Mucosa of descending colon (tissue), 3 donors: ENCODE measurements at regions not wholly inside any gene's neighbourhood (a gene's known extent, or its start where the extent isn't known, plus 50 kb on each side); places are given as distances from the start of the nearest gene placed in this dataset.
"Not testable (repeated sequence)": the region's sequence is repeated elsewhere in the genome, so short reads cannot be mapped to it uniquely, and the experiment has no call there.

Experiments
- ATAC-seq: fragments of 200-7000 bp; cut with Tn5 transposase; one replicate; pipeline ENCODE4 v1.9.1; 2020; ENCODE audit warnings: mild to moderate bottlenecking, moderate library complexity
- DNase-seq, 3 donors: peaks; one replicate each; pipeline ENCODE4 v3.0.0-alpha.2; 2020
- H3K36me3 ChIP-seq: fragments of 200-600 bp; one replicate; pipeline ENCODE4 v1.8.0; 2021; ENCODE audit warnings: low read depth, mild to moderate bottlenecking
- H3K4me1 ChIP-seq: fragments of 200-600 bp; one replicate; pipeline ENCODE4 v1.8.0; 2021; ENCODE audit warnings: low read depth, mild to moderate bottlenecking
- H3K4me3 ChIP-seq: fragments of 200-600 bp; one replicate; pipeline ENCODE4 v1.8.0; 2021; ENCODE audit warnings: mild to moderate bottlenecking
- H3K9me3 ChIP-seq: fragments of 200-600 bp; one replicate; pipeline ENCODE4 v1.8.0; 2021; ENCODE audit warnings: mild to moderate bottlenecking
- CTCF ChIP-seq: fragments of 200-600 bp; IDR thresholded peaks from one replicate; pipeline ENCODE4 v1.8.0; 2022; ENCODE audit warnings: antibody characterized with exemption, mild to moderate bottlenecking
- intact Hi-C, 2 donors: fragments of 100-400 bp; cut with DNase I in 1 of 2; cut with micrococcal nuclease in 1 of 2; formaldehyde crosslinking; loops; one replicate each; pipeline versions ENCODE4 v1.11.0 to v1.11.1; 2022; cut with DNase I, micrococcal nuclease
- donor health status: DM: no; HTN: no; CAD: no; lungs with moderate emphysema.
- donor health status: DM: no; HTN: no; CAD: no.
- donor health status: DM: no; HTN: yes; CAD: no.

GRCh38 chr14:95620659-95621059 lies 65.6 kb upstream of the TCL1B start:
- no peak for TF ChIP-seq CTCF
- no peak overlapping the region for H3K4me3 ChIP-seq

GRCh38 chr14:95623195-95623594 lies 63.0 kb upstream of the TCL1B start:
- no peak overlapping the region for H3K4me3 ChIP-seq
- no peak for ATAC-seq
- DNase-seq, result no peak
- no peaks in the 10 kb centered on the region for H3K9me3 ChIP-seq
- intact Hi-C loops, result no loop called here
- H3K4me1 ChIP-seq, result no peaks in the 10 kb centered on the region
- H3K36me3 ChIP-seq, result no peaks in the 10 kb centered on the region
- TF ChIP-seq CTCF, result no peak

More at GRCh38 chr14:95620659-95621059, 65.6 kb upstream of the TCL1B start:
- intact Hi-C loops, result no loop called here
- Histone ChIP-seq H3K4me1 (no peaks in the 10 kb centered on the region), H3K9me3 (no peaks in the 10 kb centered on the region), H3K36me3 (no peaks in the 10 kb centered on the region)
- ATAC-seq (no peak), DNase-seq (no peak)

GRCh38 chr14:95625710-95626109 lies 60.5 kb upstream of the TCL1B start:
- ATAC-seq, H3K4me3 ChIP-seq, H3K4me1 ChIP-seq, intact Hi-C loops, DNase-seq, H3K36me3 ChIP-seq, H3K9me3 ChIP-seq: not testable (repeated sequence)

- no peak for DNase-seq
- Histone ChIP-seq H3K9me3 (no peaks in the 10 kb centered on the region), H3K36me3 (no peaks in the 10 kb centered on the region), H3K4me3 (no peak overlapping the region), H3K4me1 (no peaks in the 10 kb centered on the region)
- TF ChIP-seq CTCF, result no peak
- intact Hi-C loops, result no loop called here
- ATAC-seq, result no peak
Measured at GRCh38 chr14:95635051-95635450, 51.2 kb upstream of the TCL1B start.
